Stimulated activated CD8-positive, alpha-beta memory T cell treated with anti-CD3 and anti-CD28 coated beads, Interleukin-2, amount 100 ng/mL, for 48 hours (primary cell): ENCODE measurements at regions not wholly inside any gene's neighbourhood (a gene's known extent, or its start where the extent isn't known, plus 50 kb on each side); places are given as distances from the start of the nearest gene placed in this dataset.
"Not testable (repeated sequence)": the region's sequence is repeated elsewhere in the genome, so short reads cannot be mapped to it uniquely, and the experiment has no call there.

Experiments used
- DNase-seq, 2 donors: peaks; one replicate each; pipeline ENCODE4 v3.0.0-alpha.2; 2020; ENCODE audit warnings: low read depth in 2 of 2

GRCh38 chr10:46095943-46096342 lies 49.9 kb upstream of the MSMB start:
- DNase-seq = not testable (repeated sequence)

- DNase-seq = no peak
These were observed 50.4 kb upstream of the MSMB start for GRCh38 chr10:46096446-46096845.

- DNase-seq = no peak
These were observed 51.0 kb upstream of the MSMB start for GRCh38 chr10:46096909-46097575.

GRCh38 chr10:46097576-46098317 lies 51.7 kb upstream of the MSMB start:
- no peak for DNase-seq

DNA sequence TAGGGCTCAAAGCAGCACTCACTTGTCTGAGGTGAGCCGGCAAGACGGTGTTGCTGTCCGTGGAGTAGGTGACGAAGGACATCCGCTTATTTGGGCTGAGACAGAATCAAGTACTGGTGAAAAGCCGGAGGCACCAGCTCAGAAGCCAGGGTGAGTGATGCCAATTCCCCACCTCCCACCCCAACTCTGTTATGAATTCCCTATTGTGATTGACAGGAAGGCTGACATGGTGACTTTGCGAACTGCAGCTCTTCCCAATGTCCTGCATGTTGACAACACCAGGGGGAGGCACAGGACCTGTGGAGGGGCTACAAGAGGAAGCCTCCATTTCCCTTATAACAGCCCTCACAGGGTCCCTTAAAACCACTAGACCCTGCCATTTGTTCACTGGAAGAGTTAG lies 52.3 kb upstream of the MSMB start:
- no peak for DNase-seq

GRCh38 chr10:46098925-46099324 lies 52.9 kb upstream of the MSMB start:
- not testable (repeated sequence) for DNase-seq

- no peak for DNase-seq
These were observed 58.1 kb upstream of the MSMB start for GRCh38 chr10:46104071-46104585.

DNA sequence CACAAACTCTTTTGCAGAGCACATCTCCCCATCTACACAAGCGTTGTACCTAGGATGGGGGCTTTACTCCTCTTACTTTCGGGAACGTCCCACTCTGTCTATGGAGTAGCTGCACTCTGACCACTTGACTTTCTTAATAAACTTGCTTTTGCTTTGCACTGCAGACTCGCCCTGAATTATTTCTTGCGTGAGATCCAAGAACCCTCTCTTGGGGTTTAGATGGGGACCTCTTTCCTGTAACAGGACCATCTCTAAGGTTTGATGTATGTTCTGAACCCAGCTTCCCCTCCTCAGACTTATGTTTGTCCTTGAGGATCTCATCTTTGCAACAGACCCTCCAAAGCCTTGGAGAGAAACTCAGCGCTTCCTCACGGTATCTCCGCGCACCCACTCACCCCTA lies 59.3 kb upstream of the MSMB start:
- not testable (repeated sequence) for DNase-seq

GRCh38 chr10:46105856-46106409 lies 59.9 kb upstream of the MSMB start:
- not testable (repeated sequence) for DNase-seq

DNA sequence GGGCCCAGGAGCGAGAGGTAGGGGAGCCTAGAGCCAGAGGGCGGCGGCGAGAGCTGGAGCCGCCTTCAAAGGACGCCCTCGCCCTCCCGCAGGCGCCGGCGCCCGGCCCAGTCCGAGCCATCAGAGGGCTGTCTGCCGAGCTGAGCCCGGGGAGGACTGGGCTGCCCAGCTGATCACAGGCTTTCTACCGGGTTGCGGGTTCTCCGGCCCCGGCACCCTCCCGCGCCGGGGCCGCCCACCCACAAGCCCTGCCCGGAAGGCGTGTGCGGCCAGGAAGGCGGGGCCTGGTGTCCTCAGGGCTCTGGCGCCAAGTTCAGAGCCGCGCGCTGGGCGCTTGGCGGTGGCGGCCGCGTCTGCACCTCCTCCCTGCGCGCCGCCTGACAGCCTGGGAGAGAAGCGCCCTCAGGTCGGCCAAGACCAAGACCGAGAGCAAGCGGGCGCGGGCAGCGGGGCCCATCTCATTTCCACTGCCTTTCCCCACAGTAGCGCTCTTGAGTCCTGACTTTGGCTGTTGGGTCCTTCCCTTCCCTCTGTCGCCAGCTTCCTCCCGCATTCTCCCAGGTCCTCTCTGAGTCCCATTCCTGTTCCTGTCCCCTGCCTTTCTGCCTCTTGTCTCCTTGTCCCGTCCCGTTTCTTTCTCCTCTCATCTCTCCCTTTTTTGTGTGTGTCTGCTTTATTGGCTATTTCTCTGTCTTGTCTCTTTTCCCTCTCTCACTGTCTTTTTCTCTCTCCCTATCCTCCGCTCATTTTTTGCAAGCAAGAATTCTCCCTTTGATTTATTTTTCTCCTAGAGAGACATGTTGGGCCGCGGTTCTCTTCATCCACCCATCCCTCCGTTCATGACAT lies 60.6 kb upstream of the MSMB start:
- DNase-seq = peak in 1 of 2 donors; percentile 42

- DNase-seq = not testable (repeated sequence)
These were observed 62.1 kb upstream of the MSMB start for GRCh38 chr10:46108158-46108499.

- DNase-seq = not testable (repeated sequence)
These were observed 108.2 kb upstream of the MSMB start for GRCh38 chr10:46154271-46154670.

DNA sequence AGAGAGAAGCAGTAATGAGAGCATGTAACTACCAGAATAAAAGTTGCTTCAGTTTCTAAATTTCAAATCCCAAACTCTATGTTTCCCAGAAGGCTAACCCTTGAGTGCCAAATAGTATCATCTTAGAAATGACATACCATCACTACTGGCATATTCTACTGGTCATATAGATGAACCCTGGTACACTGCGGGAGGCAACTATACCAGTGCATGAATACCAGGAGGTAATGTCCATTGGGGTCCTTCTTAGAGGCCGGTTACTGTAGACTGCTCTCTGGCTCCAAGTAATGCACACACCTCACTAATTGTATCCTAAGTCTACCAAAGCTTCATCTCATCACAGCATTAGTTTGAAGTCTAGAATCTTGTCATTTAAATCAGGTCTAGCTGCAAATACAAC lies 108.6 kb upstream of the MSMB start:
- DNase-seq = not testable (repeated sequence)

DNA sequence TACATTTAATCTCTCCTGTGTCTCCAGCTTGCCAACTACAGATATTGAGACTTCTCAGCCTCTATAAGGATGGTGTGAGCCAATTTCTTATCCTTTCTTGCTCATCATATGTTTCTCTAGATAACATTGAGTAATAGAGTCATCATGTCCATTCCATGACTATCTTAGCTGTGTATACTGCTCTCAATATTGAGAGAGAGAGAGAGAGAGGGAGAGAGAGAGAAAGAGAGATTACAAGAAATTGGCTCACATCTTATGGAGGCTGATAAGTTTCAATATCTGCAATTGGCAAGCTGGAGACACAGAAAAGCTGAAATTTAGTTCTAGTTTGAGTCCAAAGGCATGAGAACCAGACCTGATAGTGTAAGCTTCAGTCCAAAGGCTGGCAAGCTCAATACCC lies 110.8 kb upstream of the MSMB start:
- not testable (repeated sequence) for DNase-seq

DNA sequence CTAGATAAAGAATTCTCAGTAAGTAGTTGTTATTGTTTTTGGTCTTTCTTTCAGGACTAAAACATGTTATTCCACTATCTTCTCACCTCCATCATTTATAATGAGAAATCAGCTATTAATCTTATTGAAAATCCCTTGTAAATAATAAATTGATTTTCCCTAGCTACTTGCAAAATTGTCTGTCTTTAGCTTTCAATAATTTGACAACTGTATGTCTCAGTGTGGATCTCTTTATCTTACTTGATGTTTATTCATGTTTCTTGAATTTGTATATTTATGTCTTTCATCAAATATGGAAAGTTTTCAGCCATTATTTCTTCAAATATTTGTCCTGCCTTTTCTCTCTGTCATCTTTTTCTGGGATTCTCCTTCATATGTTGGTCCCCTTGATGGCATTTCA lies 117.1 kb upstream of the ANTXRL start:
- DNase-seq = no peak

DNA sequence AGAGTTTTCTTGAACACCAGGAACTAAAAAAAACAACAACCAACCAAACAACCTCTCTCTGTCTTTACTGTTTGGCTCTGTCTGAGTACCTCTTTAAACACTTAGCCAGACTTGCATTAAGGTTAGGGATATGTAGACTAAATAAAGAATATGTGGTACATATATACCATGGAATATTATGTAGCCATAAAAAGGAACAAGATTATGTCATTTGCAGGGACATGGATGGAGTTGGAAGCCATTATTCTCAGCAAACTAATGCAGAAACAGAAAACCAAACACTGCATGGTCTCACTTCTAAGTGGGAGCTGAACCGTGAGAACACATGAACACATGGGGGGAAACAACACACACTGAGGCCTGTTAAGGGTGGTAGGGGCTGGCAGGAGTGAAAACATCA lies 116.0 kb upstream of the ANTXRL start:
- no peak for DNase-seq

DNA sequence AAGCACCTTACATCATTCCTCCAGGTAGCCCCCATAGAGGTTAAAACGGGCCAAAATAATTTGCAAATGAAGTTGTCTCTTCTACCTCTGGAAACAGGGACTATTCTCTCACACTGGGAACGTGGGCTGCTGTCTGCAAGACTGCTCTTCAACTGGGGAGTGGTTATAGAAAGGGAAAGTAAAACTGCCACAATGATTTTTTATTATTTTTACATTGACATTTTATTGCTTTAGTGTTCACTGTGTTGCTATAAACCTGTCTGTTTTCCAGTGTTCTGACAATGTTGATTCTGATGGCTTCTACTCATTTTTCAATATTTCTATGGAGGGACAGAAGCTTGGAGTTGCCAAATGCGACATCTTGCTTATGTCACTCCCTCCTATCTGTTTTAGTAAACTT lies 115.1 kb upstream of the ANTXRL start:
- no peak for DNase-seq

DNA sequence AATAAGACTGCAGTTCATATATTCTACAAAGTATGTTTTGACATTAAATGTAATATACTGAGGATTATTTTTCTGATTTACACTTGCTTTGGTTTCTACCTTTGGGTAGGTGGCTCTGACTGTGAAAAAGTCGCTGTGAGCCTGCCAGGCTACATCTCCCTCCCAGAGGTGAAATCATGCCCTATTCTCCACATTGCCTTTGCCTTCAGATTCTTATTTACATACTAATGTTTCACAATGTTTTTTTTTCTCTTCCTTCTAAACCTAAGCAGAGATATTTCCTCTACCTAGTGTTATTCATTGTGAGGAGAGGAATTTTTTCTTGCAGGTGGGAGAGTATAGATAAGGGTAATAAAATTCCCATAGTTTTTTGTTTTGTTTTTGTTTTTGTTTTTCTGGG lies 111.5 kb upstream of the ANTXRL start:
- no peak for DNase-seq

- DNase-seq = no peak
These were observed 111.0 kb upstream of the ANTXRL start for GRCh38 chr10:46175831-46176230.

GRCh38 chr10:46187431-46187830 lies 99.4 kb upstream of the ANTXRL start:
- not testable (repeated sequence) for DNase-seq

- DNase-seq = no peak
These were observed 89.7 kb upstream of the ANTXRL start for GRCh38 chr10:46197050-46197449.

DNA sequence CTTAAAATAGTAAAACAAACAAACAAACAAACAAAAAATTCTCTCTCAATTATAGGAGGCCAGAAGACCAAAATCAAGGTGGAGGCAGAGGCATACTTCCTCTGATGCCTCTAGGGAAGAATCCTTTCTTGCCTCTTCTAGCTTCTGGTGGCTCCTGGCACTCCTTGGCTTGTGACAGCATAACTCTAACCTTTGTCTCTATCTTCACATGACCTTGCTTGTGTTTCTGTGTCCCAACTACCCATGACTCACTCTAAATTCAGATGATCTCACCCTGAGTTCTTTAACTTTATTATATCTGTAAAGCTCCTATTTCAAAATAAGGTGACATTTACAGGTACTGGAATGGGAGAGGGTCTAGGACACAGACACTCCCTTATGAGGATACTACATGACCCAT lies 88.3 kb upstream of the ANTXRL start:
- DNase-seq = no peak
